ENCODE measurements at regions not wholly inside any gene's neighbourhood (a gene's known extent, or its start where the extent isn't known, plus 50 kb on each side); places are given as distances from the start of the nearest gene placed in this dataset.

GRCh38 chr7:16004702-16005101 lies 318.2 kb upstream of the MEOX2 start:
- DNase-seq (ENCODE audit: low spot score), result no peak

GRCh38 chr7:16001477-16001876 lies 315.0 kb upstream of the MEOX2 start:
- DNase-seq (ENCODE audit: low spot score), result no peak

GRCh38 chr7:15998617-15999016 lies 312.1 kb upstream of the MEOX2 start:
- no peak for DNase-seq (ENCODE audit: low spot score)

- DNase-seq (ENCODE audit: low spot score), result no peak
Observed at GRCh38 chr7:15995027-15995426, 308.5 kb upstream of the MEOX2 start.

- DNase-seq (ENCODE audit: low spot score), result no peak
Observed at GRCh38 chr7:15989194-15989593, 302.7 kb upstream of the MEOX2 start.

GRCh38 chr7:15985587-15986384 lies 299.3 kb upstream of the MEOX2 start:
- DNase-seq (ENCODE audit: low spot score), result no peak

GRCh38 chr7:15977663-15978062 lies 291.2 kb upstream of the MEOX2 start:
- DNase-seq (ENCODE audit: low spot score), result no peak

GRCh38 chr7:15972862-15973275 lies 286.4 kb upstream of the MEOX2 start:
- DNase-seq (ENCODE audit: low spot score), result no peak

GRCh38 chr7:15967551-15967950 lies 281.1 kb upstream of the MEOX2 start:
- no peak for DNase-seq (ENCODE audit: low spot score)

GRCh38 chr7:15967121-15967520 lies 280.6 kb upstream of the MEOX2 start:
- DNase-seq (ENCODE audit: low spot score), result no peak

GRCh38 chr7:15963206-15963605 lies 276.7 kb upstream of the MEOX2 start:
- no peak for DNase-seq (ENCODE audit: low spot score)

- no peak for DNase-seq (ENCODE audit: low spot score)
Observed at GRCh38 chr7:15954671-15955354, 268.3 kb upstream of the MEOX2 start.

GRCh38 chr7:15950299-15950698 lies 263.8 kb upstream of the MEOX2 start:
- no peak for DNase-seq (ENCODE audit: low spot score)

GRCh38 chr7:15947754-15948153 lies 261.3 kb upstream of the MEOX2 start:
- DNase-seq (ENCODE audit: low spot score), result no peak

GRCh38 chr7:15938115-15938514 lies 251.6 kb upstream of the MEOX2 start:
- no peak for DNase-seq (ENCODE audit: low spot score)

- DNase-seq (ENCODE audit: low spot score), result no peak
Observed at GRCh38 chr7:15937571-15937970, 251.1 kb upstream of the MEOX2 start.

- DNase-seq (ENCODE audit: low spot score), result no peak
Observed at GRCh38 chr7:15936991-15937390, 250.5 kb upstream of the MEOX2 start.

- DNase-seq (ENCODE audit: low spot score), result no peak
Observed at GRCh38 chr7:15932318-15932717, 245.8 kb upstream of the MEOX2 start.

- no peak for DNase-seq (ENCODE audit: low spot score)
Observed at GRCh38 chr7:15929411-15929810, 242.9 kb upstream of the MEOX2 start.

- DNase-seq (ENCODE audit: low spot score), result no peak
Observed at GRCh38 chr7:15925608-15926007, 239.1 kb upstream of the MEOX2 start.

GRCh38 chr7:15924910-15925309 lies 238.4 kb upstream of the MEOX2 start:
- no peak for DNase-seq (ENCODE audit: low spot score)

GRCh38 chr7:15922002-15922401 lies 235.5 kb upstream of the MEOX2 start:
- no peak for DNase-seq (ENCODE audit: low spot score)

GRCh38 chr7:15921576-15921975 lies 235.1 kb upstream of the MEOX2 start:
- no peak for DNase-seq (ENCODE audit: low spot score)

- DNase-seq (ENCODE audit: low spot score), result no peak
Observed at GRCh38 chr7:15920953-15921352, 234.5 kb upstream of the MEOX2 start.

Measured in CD4-positive, alpha-beta T cell treated with Interleukin-2 at 100 ng/mL for 4 hours (primary cell).